GM23338 (cell line): ENCODE measurements at regions not wholly inside any gene's neighbourhood (a gene's known extent, or its start where the extent isn't known, plus 50 kb on each side); places are given as distances from the start of the nearest gene placed in this dataset.

Experiments
- ATAC-seq: fragments of 200-7000 bp; cut with Tn5 transposase; 3 replicates; pipeline ENCODE4 v1.9.1; 2020
- DNase-seq: peaks from one replicate; pipeline ENCODE4 v3.0.0-alpha.2; 2015; ENCODE audit warnings: low spot score
- H2AFZ ChIP-seq: fragments of 200-600 bp; sonication (generic); 2 replicates; pipeline ENCODE4 v1.8.0; 2016; ENCODE audit warnings: antibody characterized with exemption, mild to moderate bottlenecking, moderate library complexity
- H3F3A ChIP-seq: fragments of 200-600 bp; sonication (generic); replicated peaks from 2 replicates; pipeline ENCODE4 v1.8.0; 2017; ENCODE audit warnings: antibody characterized with exemption, mixed run types, low read depth
- H3K27ac ChIP-seq: fragments of 200-600 bp; sonication (generic); 2 replicates; pipeline ENCODE4 v1.6.1; 2016; ENCODE audit warnings: low read depth
- H3K27me3 ChIP-seq: fragments of 200-600 bp; sonication (generic); 2 replicates; pipeline ENCODE4 v1.8.0; 2016; ENCODE audit warnings: mild to moderate bottlenecking, mixed run types, moderate library complexity; ENCODE audit not compliant: insufficient read depth
- H3K36me3 ChIP-seq: fragments of 200-600 bp; sonication (generic); 2 replicates; pipeline ENCODE4 v1.8.0; 2016; ENCODE audit warnings: mild to moderate bottlenecking; ENCODE audit not compliant: insufficient read depth
- H3K4me1 ChIP-seq: fragments of 200-600 bp; sonication (generic); 2 replicates; pipeline ENCODE4 v1.8.0; 2016; ENCODE audit warnings: mild to moderate bottlenecking, moderate library complexity; ENCODE audit not compliant: insufficient read depth
- H3K4me2 ChIP-seq: fragments of 200-600 bp; sonication (generic); 2 replicates; pipeline ENCODE4 v1.7.1; 2017; ENCODE audit warnings: mixed run types
- H3K4me3 ChIP-seq: fragments of 200-600 bp; sonication (generic); 2 replicates; pipeline ENCODE4 v1.6.1; 2016; ENCODE audit warnings: mixed run types
- H3K79me2 ChIP-seq: fragments of 200-600 bp; sonication (generic); replicated peaks from 2 replicates; pipeline ENCODE4 v1.8.0; 2017; ENCODE audit warnings: mild to moderate bottlenecking; ENCODE audit not compliant: insufficient read depth
- H3K9me2 ChIP-seq: fragments of 200-600 bp; sonication (generic); 2 replicates; pipeline ENCODE4 v1.8.0; 2017; ENCODE audit not compliant: insufficient read depth
- H4K20me1 ChIP-seq: fragments of 200-600 bp; sonication (generic); replicated peaks from 2 replicates; pipeline ENCODE4 v1.8.0; 2017; ENCODE audit warnings: mild to moderate bottlenecking; ENCODE audit not compliant: insufficient read depth
- H3K27ac Mint-ChIP-seq: 2 replicates; pipeline ENCODE4 v1.8.0; 2020; ENCODE audit warnings: inconsistent platforms, mild to moderate bottlenecking, moderate library complexity, mixed read lengths
- H3K27me3 Mint-ChIP-seq: 3 replicates; pipeline ENCODE4 v1.8.0; 2022; ENCODE audit warnings: low read depth, mild to moderate bottlenecking, moderate library complexity, mixed read lengths, inconsistent platforms; ENCODE audit not compliant: insufficient read depth, poor library complexity
- H3K36me3 Mint-ChIP-seq: 3 replicates; pipeline ENCODE4 v1.8.0; 2021; ENCODE audit warnings: low read depth, mild to moderate bottlenecking, inconsistent platforms, moderate library complexity, mixed read lengths
- H3K4me1 Mint-ChIP-seq: 3 replicates; pipeline ENCODE4 v1.8.0; 2020; ENCODE audit warnings: mild to moderate bottlenecking, inconsistent platforms, mixed read lengths
- H3K4me3 Mint-ChIP-seq: 3 replicates; pipeline ENCODE4 v1.8.0; 2021; ENCODE audit warnings: moderate library complexity, mild to moderate bottlenecking, inconsistent platforms, mixed read lengths
- H3K9me3 Mint-ChIP-seq: 3 replicates; pipeline ENCODE4 v1.8.0; 2020; ENCODE audit warnings: moderate library complexity, mild to moderate bottlenecking, inconsistent platforms, mixed read lengths
- CREB1 ChIP-seq: fragments of 250-450 bp; sonication (Bioruptor Pico); IDR thresholded peaks from 2 replicates; pipeline ENCODE4 v1.5.0; 2020; ENCODE audit warnings: low read depth, mild to moderate bottlenecking, moderate library complexity
- CTCF ChIP-seq, 2 experiments: fragments of 200-600 bp in 1 of 2; sonication (generic) in 1 of 2; conservative IDR thresholded peaks; 2 replicates each; pipeline versions ENCODE4 v1.5.1 to v1.6.1; 2016 to 2017; ENCODE audit warnings: antibody characterized with exemption in 2 of 2, low read depth in 2 of 2, mild to moderate bottlenecking in 2 of 2, moderate library complexity in 1 of 2
- EZH2 ChIP-seq: fragments of 200-600 bp; sonication (generic); IDR thresholded peaks from one replicate; pipeline ENCODE4 v1.8.0; 2017; ENCODE audit warnings: antibody characterized with exemption, mild to moderate bottlenecking, low read depth; ENCODE audit not compliant: unreplicated experiment
- EZH2phosphoT487 ChIP-seq: fragments of 200-600 bp; sonication (generic); IDR thresholded peaks from one replicate; pipeline ENCODE4 v1.8.1; 2018; ENCODE audit warnings: antibody characterized with exemption; ENCODE audit not compliant: unreplicated experiment
- JUNB ChIP-seq: IDR thresholded peaks from one replicate; pipeline ENCODE4 v1.6.1; 2016; ENCODE audit warnings: antibody characterized with exemption; ENCODE audit not compliant: unreplicated experiment
- NANOG ChIP-seq: IDR thresholded peaks from 2 replicates; pipeline ENCODE4 v1.6.1; 2016; ENCODE audit warnings: antibody characterized with exemption, borderline replicate concordance
- STAT1 ChIP-seq: IDR thresholded peaks from one replicate; pipeline ENCODE4 v1.6.1; 2016; ENCODE audit warnings: antibody characterized with exemption; ENCODE audit not compliant: unreplicated experiment
- ZNF114 ChIP-seq: fragments of 250-450 bp; sonication (Bioruptor Pico); IDR thresholded peaks from 2 replicates; pipeline ENCODE4 v1.5.0; 2020; ENCODE audit warnings: mild to moderate bottlenecking, moderate library complexity
- ZNF331 ChIP-seq: fragments of 250-450 bp; sonication (Bioruptor Pico); IDR thresholded peaks from 2 replicates; pipeline ENCODE4 v1.5.0; 2020; ENCODE audit warnings: low read depth, mild to moderate bottlenecking, moderate library complexity
- TF ChIP-seq, protein P1 (sequence below): IDR thresholded peaks from 2 replicates; pipeline ENCODE4 v1.6.1; 2016; ENCODE audit warnings: antibody characterized with exemption
- TF ChIP-seq, protein P2 (sequence below): IDR thresholded peaks from one replicate; pipeline ENCODE4 v1.6.1; 2018; ENCODE audit warnings: antibody characterized with exemption; ENCODE audit not compliant: unreplicated experiment

- TF ChIP-seq, protein P1, sequence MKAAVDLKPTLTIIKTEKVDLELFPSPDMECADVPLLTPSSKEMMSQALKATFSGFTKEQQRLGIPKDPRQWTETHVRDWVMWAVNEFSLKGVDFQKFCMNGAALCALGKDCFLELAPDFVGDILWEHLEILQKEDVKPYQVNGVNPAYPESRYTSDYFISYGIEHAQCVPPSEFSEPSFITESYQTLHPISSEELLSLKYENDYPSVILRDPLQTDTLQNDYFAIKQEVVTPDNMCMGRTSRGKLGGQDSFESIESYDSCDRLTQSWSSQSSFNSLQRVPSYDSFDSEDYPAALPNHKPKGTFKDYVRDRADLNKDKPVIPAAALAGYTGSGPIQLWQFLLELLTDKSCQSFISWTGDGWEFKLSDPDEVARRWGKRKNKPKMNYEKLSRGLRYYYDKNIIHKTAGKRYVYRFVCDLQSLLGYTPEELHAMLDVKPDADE, result no peak
- no peak for TF ChIP-seq STAT1
- TF ChIP-seq ZNF331, result no peak
- TF ChIP-seq, protein P2, sequence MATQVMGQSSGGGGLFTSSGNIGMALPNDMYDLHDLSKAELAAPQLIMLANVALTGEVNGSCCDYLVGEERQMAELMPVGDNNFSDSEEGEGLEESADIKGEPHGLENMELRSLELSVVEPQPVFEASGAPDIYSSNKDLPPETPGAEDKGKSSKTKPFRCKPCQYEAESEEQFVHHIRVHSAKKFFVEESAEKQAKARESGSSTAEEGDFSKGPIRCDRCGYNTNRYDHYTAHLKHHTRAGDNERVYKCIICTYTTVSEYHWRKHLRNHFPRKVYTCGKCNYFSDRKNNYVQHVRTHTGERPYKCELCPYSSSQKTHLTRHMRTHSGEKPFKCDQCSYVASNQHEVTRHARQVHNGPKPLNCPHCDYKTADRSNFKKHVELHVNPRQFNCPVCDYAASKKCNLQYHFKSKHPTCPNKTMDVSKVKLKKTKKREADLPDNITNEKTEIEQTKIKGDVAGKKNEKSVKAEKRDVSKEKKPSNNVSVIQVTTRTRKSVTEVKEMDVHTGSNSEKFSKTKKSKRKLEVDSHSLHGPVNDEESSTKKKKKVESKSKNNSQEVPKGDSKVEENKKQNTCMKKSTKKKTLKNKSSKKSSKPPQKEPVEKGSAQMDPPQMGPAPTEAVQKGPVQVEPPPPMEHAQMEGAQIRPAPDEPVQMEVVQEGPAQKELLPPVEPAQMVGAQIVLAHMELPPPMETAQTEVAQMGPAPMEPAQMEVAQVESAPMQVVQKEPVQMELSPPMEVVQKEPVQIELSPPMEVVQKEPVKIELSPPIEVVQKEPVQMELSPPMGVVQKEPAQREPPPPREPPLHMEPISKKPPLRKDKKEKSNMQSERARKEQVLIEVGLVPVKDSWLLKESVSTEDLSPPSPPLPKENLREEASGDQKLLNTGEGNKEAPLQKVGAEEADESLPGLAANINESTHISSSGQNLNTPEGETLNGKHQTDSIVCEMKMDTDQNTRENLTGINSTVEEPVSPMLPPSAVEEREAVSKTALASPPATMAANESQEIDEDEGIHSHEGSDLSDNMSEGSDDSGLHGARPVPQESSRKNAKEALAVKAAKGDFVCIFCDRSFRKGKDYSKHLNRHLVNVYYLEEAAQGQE, result no peak
- no peak for TF ChIP-seq ZNF114 (CRISPR knock-in tag)
- TF ChIP-seq EZH2, result no peak
- no peak for TF ChIP-seq NANOG
- no peak for TF ChIP-seq JUNB
Measured at GRCh38 chr1:14143777-14144176, 443.8 kb downstream of the PRDM2 start (continued).

GRCh38 chr1:14148526-14148925, 448.5 kb downstream of the PRDM2 start:
- H3K9me2 ChIP-seq, result no peaks in the 10 kb centered on the region; the same call in 1 of the 2 replicates
- DNase-seq (no peak), ATAC-seq (no peak)
- H3K27ac ChIP-seq, result no peak overlapping the region
- no peaks in the 10 kb centered on the region for H4K20me1 ChIP-seq
- H3K4me3 ChIP-seq, result no peak overlapping the region
- no peaks in the 10 kb centered on the region for H3K36me3 ChIP-seq
- Mint-ChIP-seq H3K36me3 (no peaks in the 10 kb centered on the region), H3K4me1 (no peaks in the 10 kb centered on the region; the same call in 2 of the 3 replicates), H3K9me3 (peaks cover 2% of the 10 kb centered on the region; the same call in 2 of the 3 replicates), H3K27ac (no peak overlapping the region), H3K27me3 (peaks cover 5% of the 10 kb centered on the region), H3K4me3 (no peak overlapping the region)
- no peak overlapping the region for H3K4me2 ChIP-seq
- no peak overlapping the region for H2AFZ ChIP-seq
- H3K27me3 ChIP-seq, result no peaks in the 10 kb centered on the region
- no peaks in the 10 kb centered on the region for H3K4me1 ChIP-seq
- H3K79me2 ChIP-seq, result no peaks in the 10 kb centered on the region
- H3F3A ChIP-seq, result no peaks in the 10 kb centered on the region
- TF ChIP-seq, protein P2, result no peak
- TF ChIP-seq ZNF114 (CRISPR knock-in tag) (no peak), JUNB (no peak), EZH2phosphoT487 (no peak), CTCF (conservative IDR thresholded peaks at IDR 0.05; ENCODE audit: low read depth in 2 of 2) (no peak), CREB1 (no peak), NANOG (no peak), EZH2 (no peak), ZNF331 (no peak)
